DND-41 (cell line): ENCODE measurements at regions not wholly inside any gene's neighbourhood (a gene's known extent, or its start where the extent isn't known, plus 50 kb on each side); places are given as distances from the start of the nearest gene placed in this dataset.

Experiments
- EZH2 ChIP-seq: IDR thresholded peaks from 3 replicates; pipeline ENCODE4 v1.6.1; 2012; ENCODE audit warnings: borderline replicate concordance, low read depth, mild to moderate bottlenecking, moderate library complexity, low read length, inconsistent platforms; ENCODE audit not compliant: severe bottlenecking
- TF ChIP-seq, protein P1 (sequence below): IDR thresholded peaks from 2 replicates; pipeline ENCODE4 v1.5.1; 2012; ENCODE audit warnings: borderline replicate concordance, low read length, moderate library complexity, mild to moderate bottlenecking; ENCODE audit not compliant: poor library complexity, severe bottlenecking; ENCODE audit errors: extremely low read depth

GRCh38 chr3:83033133-83033532 lies 1271.7 kb upstream of the GBE1 start:
- TF ChIP-seq EZH2: no peak
- TF ChIP-seq, protein P1, sequence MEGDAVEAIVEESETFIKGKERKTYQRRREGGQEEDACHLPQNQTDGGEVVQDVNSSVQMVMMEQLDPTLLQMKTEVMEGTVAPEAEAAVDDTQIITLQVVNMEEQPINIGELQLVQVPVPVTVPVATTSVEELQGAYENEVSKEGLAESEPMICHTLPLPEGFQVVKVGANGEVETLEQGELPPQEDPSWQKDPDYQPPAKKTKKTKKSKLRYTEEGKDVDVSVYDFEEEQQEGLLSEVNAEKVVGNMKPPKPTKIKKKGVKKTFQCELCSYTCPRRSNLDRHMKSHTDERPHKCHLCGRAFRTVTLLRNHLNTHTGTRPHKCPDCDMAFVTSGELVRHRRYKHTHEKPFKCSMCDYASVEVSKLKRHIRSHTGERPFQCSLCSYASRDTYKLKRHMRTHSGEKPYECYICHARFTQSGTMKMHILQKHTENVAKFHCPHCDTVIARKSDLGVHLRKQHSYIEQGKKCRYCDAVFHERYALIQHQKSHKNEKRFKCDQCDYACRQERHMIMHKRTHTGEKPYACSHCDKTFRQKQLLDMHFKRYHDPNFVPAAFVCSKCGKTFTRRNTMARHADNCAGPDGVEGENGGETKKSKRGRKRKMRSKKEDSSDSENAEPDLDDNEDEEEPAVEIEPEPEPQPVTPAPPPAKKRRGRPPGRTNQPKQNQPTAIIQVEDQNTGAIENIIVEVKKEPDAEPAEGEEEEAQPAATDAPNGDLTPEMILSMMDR: no peak
